ENCODE measurements at regions not wholly inside any gene's neighbourhood (a gene's known extent, or its start where the extent isn't known, plus 50 kb on each side); places are given as distances from the start of the nearest gene placed in this dataset.

GRCh38 chr4:96630839-96631238 is 790.9 kb downstream of the PDHA2 start:
- no peaks in the 10 kb centered on the region for H3K4me1 ChIP-seq (ENCODE audit: insufficient read depth, low read length)
- no peak overlapping the region for H3K4me3 Mint-ChIP-seq (ENCODE audit: unreplicated experiment)
- no peaks in the 10 kb centered on the region for H3K27me3 Mint-ChIP-seq (ENCODE audit: low read depth, unreplicated experiment)
- H3K9ac ChIP-seq (ENCODE audit: low read length), result no peak overlapping the region
- H3K27ac Mint-ChIP-seq (ENCODE audit: unreplicated experiment), result no peak overlapping the region
- TF ChIP-seq EZH2 (IDR thresholded peaks at IDR 0.05; ENCODE audit: insufficient read depth, low read length) (no peak), CTCF (IDR thresholded peaks at IDR 0.05; ENCODE audit: insufficient read depth, low read depth, low read length) (no peak)
- H3K27me3 ChIP-seq (ENCODE audit: insufficient read depth, low read length), result no peaks in the 10 kb centered on the region
- no peaks in the 10 kb centered on the region for H3K9me3 Mint-ChIP-seq (ENCODE audit: unreplicated experiment)
- FAIRE-seq (no peak), DNase-seq (ENCODE audit: low read depth) (no peak)
- H2AFZ ChIP-seq (ENCODE audit: low read depth, low read length), result no peak overlapping the region
- no peaks in the 10 kb centered on the region for H3K4me1 Mint-ChIP-seq (ENCODE audit: low read depth, unreplicated experiment)
- no peaks in the 10 kb centered on the region for H3K36me3 ChIP-seq (ENCODE audit: insufficient read depth, low read length)
- no peak overlapping the region for H3K27ac ChIP-seq (ENCODE audit: low read depth, low read length)
- no peaks in the 10 kb centered on the region for H3K79me2 ChIP-seq (ENCODE audit: insufficient read depth, low read length)
- H3K9me3 ChIP-seq (ENCODE audit: insufficient read depth, low read depth, low read length), result no peaks in the 10 kb centered on the region
- no peaks in the 10 kb centered on the region for H4K20me1 ChIP-seq (ENCODE audit: insufficient read depth, low read length)
- no peak overlapping the region for H3K4me3 ChIP-seq (ENCODE audit: insufficient read depth, low read depth, low read length)
- H3K36me3 Mint-ChIP-seq (ENCODE audit: low read depth, unreplicated experiment), result no peaks in the 10 kb centered on the region
- no peak overlapping the region for H3K4me2 ChIP-seq (ENCODE audit: low read length)

- no peaks in the 10 kb centered on the region for H3K9me3 Mint-ChIP-seq (ENCODE audit: unreplicated experiment)
- no peak overlapping the region for H3K4me3 Mint-ChIP-seq (ENCODE audit: unreplicated experiment)
- FAIRE-seq, result no peak
Observed at GRCh38 chr4:96637971-96638412, 798.1 kb downstream of the PDHA2 start.

More at GRCh38 chr4:96637971-96638412, 798.1 kb downstream of the PDHA2 start:
- no peak overlapping the region for H3K4me3 ChIP-seq (ENCODE audit: insufficient read depth, low read depth, low read length)
- no peak overlapping the region for H2AFZ ChIP-seq (ENCODE audit: low read depth, low read length)
- H4K20me1 ChIP-seq (ENCODE audit: insufficient read depth, low read length), result no peaks in the 10 kb centered on the region
- H3K27ac ChIP-seq (ENCODE audit: low read depth, low read length), result no peak overlapping the region
- no peak for DNase-seq (ENCODE audit: low read depth)
- H3K4me2 ChIP-seq (ENCODE audit: low read length), result no peak overlapping the region
- TF ChIP-seq CTCF (IDR thresholded peaks at IDR 0.05; ENCODE audit: insufficient read depth, low read depth, low read length) (no peak), EZH2 (IDR thresholded peaks at IDR 0.05; ENCODE audit: insufficient read depth, low read length) (no peak)
- H3K4me1 ChIP-seq (ENCODE audit: insufficient read depth, low read length), result no peaks in the 10 kb centered on the region
- Mint-ChIP-seq H3K4me1 (ENCODE audit: low read depth, unreplicated experiment) (peaks cover 5% of the 10 kb centered on the region), H3K27ac (ENCODE audit: unreplicated experiment) (no peak overlapping the region), H3K27me3 (ENCODE audit: low read depth, unreplicated experiment) (no peaks in the 10 kb centered on the region), H3K36me3 (ENCODE audit: low read depth, unreplicated experiment) (no peaks in the 10 kb centered on the region)
- H3K79me2 ChIP-seq (ENCODE audit: insufficient read depth, low read length), result no peaks in the 10 kb centered on the region
- no peaks in the 10 kb centered on the region for H3K9me3 ChIP-seq (ENCODE audit: insufficient read depth, low read depth, low read length)
- no peaks in the 10 kb centered on the region for H3K36me3 ChIP-seq (ENCODE audit: insufficient read depth, low read length)
- no peak overlapping the region for H3K9ac ChIP-seq (ENCODE audit: low read length)
- no peaks in the 10 kb centered on the region for H3K27me3 ChIP-seq (ENCODE audit: insufficient read depth, low read length)
